ENCODE measurements at regions not wholly inside any gene's neighbourhood (a gene's known extent, or its start where the extent isn't known, plus 50 kb on each side); places are given as distances from the start of the nearest gene placed in this dataset.

- TF ChIP-seq CTCF (IDR thresholded peaks at IDR 0.05) = no peak
- TF ChIP-seq POLR2A (IDR thresholded peaks at IDR 0.05) = no peak
- no peak for TF ChIP-seq POLR2AphosphoS5 (IDR thresholded peaks at IDR 0.05)
- TF ChIP-seq EP300 (IDR thresholded peaks at IDR 0.05) = no peak
Measured at GRCh38 chr18:41263956-41264355, 691.1 kb upstream of the PIK3C3 start.
